ENCODE measurements at regions not wholly inside any gene's neighbourhood (a gene's known extent, or its start where the extent isn't known, plus 50 kb on each side); places are given as distances from the start of the nearest gene placed in this dataset.

DNA sequence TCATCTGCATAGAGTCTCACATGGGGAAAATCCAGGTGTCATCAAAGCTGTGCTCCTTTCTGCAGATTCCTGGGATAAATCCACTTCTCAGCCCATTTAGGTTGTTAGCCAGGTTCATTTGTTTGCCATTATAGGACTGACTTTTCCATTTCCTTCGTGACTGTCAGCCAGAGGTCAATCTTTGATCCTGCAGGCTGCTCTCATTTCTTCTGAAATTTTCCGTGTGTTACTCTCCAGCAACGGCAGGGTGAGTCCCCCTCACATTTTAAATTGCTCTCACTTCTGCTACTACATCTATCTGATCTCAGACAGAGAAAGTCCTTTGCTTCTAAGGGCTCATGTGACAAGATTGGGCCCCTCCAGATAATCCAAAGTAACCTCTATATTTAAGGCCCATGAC, 150.7 kb upstream of the BET1 start:
- TF ChIP-seq, protein P1, sequence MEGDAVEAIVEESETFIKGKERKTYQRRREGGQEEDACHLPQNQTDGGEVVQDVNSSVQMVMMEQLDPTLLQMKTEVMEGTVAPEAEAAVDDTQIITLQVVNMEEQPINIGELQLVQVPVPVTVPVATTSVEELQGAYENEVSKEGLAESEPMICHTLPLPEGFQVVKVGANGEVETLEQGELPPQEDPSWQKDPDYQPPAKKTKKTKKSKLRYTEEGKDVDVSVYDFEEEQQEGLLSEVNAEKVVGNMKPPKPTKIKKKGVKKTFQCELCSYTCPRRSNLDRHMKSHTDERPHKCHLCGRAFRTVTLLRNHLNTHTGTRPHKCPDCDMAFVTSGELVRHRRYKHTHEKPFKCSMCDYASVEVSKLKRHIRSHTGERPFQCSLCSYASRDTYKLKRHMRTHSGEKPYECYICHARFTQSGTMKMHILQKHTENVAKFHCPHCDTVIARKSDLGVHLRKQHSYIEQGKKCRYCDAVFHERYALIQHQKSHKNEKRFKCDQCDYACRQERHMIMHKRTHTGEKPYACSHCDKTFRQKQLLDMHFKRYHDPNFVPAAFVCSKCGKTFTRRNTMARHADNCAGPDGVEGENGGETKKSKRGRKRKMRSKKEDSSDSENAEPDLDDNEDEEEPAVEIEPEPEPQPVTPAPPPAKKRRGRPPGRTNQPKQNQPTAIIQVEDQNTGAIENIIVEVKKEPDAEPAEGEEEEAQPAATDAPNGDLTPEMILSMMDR (IDR thresholded peaks at IDR 0.05; ENCODE audit: insufficient read depth, low read length) = no peak
- TF ChIP-seq GABPA (IDR thresholded peaks at IDR 0.05; ENCODE audit: low read depth) = no peak
